ENCODE measurements at regions not wholly inside any gene's neighbourhood (a gene's known extent, or its start where the extent isn't known, plus 50 kb on each side); places are given as distances from the start of the nearest gene placed in this dataset.

GRCh38 chr16:58828901-58829545 is 94.9 kb upstream of the GOT2 start:
- TF ChIP-seq, protein P1, sequence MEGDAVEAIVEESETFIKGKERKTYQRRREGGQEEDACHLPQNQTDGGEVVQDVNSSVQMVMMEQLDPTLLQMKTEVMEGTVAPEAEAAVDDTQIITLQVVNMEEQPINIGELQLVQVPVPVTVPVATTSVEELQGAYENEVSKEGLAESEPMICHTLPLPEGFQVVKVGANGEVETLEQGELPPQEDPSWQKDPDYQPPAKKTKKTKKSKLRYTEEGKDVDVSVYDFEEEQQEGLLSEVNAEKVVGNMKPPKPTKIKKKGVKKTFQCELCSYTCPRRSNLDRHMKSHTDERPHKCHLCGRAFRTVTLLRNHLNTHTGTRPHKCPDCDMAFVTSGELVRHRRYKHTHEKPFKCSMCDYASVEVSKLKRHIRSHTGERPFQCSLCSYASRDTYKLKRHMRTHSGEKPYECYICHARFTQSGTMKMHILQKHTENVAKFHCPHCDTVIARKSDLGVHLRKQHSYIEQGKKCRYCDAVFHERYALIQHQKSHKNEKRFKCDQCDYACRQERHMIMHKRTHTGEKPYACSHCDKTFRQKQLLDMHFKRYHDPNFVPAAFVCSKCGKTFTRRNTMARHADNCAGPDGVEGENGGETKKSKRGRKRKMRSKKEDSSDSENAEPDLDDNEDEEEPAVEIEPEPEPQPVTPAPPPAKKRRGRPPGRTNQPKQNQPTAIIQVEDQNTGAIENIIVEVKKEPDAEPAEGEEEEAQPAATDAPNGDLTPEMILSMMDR (IDR thresholded peaks at IDR 0.05; ENCODE audit: low read length), result no peak
- TF ChIP-seq EZH2phosphoT487 (IDR thresholded peaks at IDR 0.05; ENCODE audit: low read length), result no peak
- TF ChIP-seq EZH2 (optimal IDR thresholded peaks at IDR 0.05; ENCODE audit: low read depth, low read length), result no peak
- Histone ChIP-seq H3K27me3 (replicated peaks; ENCODE audit: insufficient read depth, low read length) (no peaks in the 10 kb centered on the region), H3K9ac (ENCODE audit: low read length) (no peak overlapping the region), H3K4me2 (ENCODE audit: low read depth, low read length) (no peak overlapping the region), H3K36me3 (replicated peaks; ENCODE audit: insufficient read depth, low read length) (no peaks in the 10 kb centered on the region), H4K20me1 (ENCODE audit: insufficient read depth, low read length) (no peaks in the 10 kb centered on the region), H3K9me3 (replicated peaks; ENCODE audit: insufficient read depth, low read length) (no peaks in the 10 kb centered on the region), H3F3A (ENCODE audit: insufficient read depth, low read length) (no peaks in the 10 kb centered on the region), H2AFZ (ENCODE audit: low read length) (no peak overlapping the region), H3K79me2 (ENCODE audit: low read length) (no peaks in the 10 kb centered on the region), H3K9me2 (replicated peaks; ENCODE audit: insufficient read depth, low read length) (no peaks in the 10 kb centered on the region), H3K4me1 (ENCODE audit: low read length) (no peaks in the 10 kb centered on the region), H3K4me3 (ENCODE audit: low read length) (no peak overlapping the region), H3K27ac (ENCODE audit: low read length) (no peak overlapping the region)
- no peak for DNase-seq

GRCh38 chr16:58824201-58824600 is 90.1 kb upstream of the GOT2 start:
- Histone ChIP-seq H3K9me3 (replicated peaks; ENCODE audit: insufficient read depth, low read length) (no peaks in the 10 kb centered on the region), H4K20me1 (ENCODE audit: insufficient read depth, low read length) (no peaks in the 10 kb centered on the region), H3K9me2 (replicated peaks; ENCODE audit: insufficient read depth, low read length) (no peaks in the 10 kb centered on the region), H3K4me3 (ENCODE audit: low read length) (no peak overlapping the region), H3K79me2 (ENCODE audit: low read length) (no peaks in the 10 kb centered on the region), H3K36me3 (replicated peaks; ENCODE audit: insufficient read depth, low read length) (no peaks in the 10 kb centered on the region), H3K4me2 (ENCODE audit: low read depth, low read length) (no peak overlapping the region), H3K4me1 (ENCODE audit: low read length) (no peaks in the 10 kb centered on the region), H3F3A (ENCODE audit: insufficient read depth, low read length) (no peaks in the 10 kb centered on the region), H3K27ac (ENCODE audit: low read length) (no peak overlapping the region), H2AFZ (ENCODE audit: low read length) (no peak overlapping the region), H3K27me3 (replicated peaks; ENCODE audit: insufficient read depth, low read length) (no peaks in the 10 kb centered on the region), H3K9ac (ENCODE audit: low read length) (no peak overlapping the region)
- TF ChIP-seq EZH2phosphoT487 (IDR thresholded peaks at IDR 0.05; ENCODE audit: low read length), result no peak
- TF ChIP-seq EZH2 (optimal IDR thresholded peaks at IDR 0.05; ENCODE audit: low read depth, low read length), result no peak
- TF ChIP-seq, protein P1 (IDR thresholded peaks at IDR 0.05; ENCODE audit: low read length), result no peak
- DNase-seq, result no peak

DNA sequence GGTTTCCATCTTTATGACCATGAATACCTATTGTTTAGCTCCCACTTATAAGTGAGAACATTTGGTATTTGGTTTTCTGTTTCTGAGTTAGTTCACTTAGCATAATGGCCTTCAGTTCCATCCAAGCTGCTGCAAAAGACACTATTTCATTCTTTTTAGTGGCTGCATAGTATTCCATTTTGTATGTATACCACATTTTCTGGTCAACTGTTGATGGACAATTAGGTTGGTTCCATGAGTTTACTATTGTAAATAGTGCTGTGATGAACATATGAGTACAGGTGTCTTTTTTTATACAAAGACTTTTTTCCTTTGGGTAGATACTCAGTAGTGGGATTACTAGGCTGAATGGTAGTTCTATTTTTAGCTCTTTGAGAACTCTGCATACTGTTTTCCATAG is 87.8 kb upstream of the GOT2 start:
- H3K4me3 ChIP-seq (ENCODE audit: low read length), result no peak overlapping the region
- H2AFZ ChIP-seq (ENCODE audit: low read length), result no peak overlapping the region
- no peak for DNase-seq
- H3K27me3 ChIP-seq (replicated peaks; ENCODE audit: insufficient read depth, low read length), result no peaks in the 10 kb centered on the region
- H3K4me1 ChIP-seq (ENCODE audit: low read length), result no peaks in the 10 kb centered on the region
- H3K79me2 ChIP-seq (ENCODE audit: low read length), result no peaks in the 10 kb centered on the region
- H3F3A ChIP-seq (ENCODE audit: insufficient read depth, low read length), result no peaks in the 10 kb centered on the region
- no peaks in the 10 kb centered on the region for H3K9me2 ChIP-seq (replicated peaks; ENCODE audit: insufficient read depth, low read length)
- TF ChIP-seq, protein P1 (IDR thresholded peaks at IDR 0.05; ENCODE audit: low read length), result no peak
- no peak for TF ChIP-seq EZH2 (optimal IDR thresholded peaks at IDR 0.05; ENCODE audit: low read depth, low read length)
- TF ChIP-seq EZH2phosphoT487 (IDR thresholded peaks at IDR 0.05; ENCODE audit: low read length), result no peak
- no peak overlapping the region for H3K9ac ChIP-seq (ENCODE audit: low read length)
- H4K20me1 ChIP-seq (ENCODE audit: insufficient read depth, low read length), result no peaks in the 10 kb centered on the region
- no peaks in the 10 kb centered on the region for H3K9me3 ChIP-seq (replicated peaks; ENCODE audit: insufficient read depth, low read length)
- no peak overlapping the region for H3K4me2 ChIP-seq (ENCODE audit: low read depth, low read length)
- H3K36me3 ChIP-seq (replicated peaks; ENCODE audit: insufficient read depth, low read length), result no peaks in the 10 kb centered on the region
- no peak overlapping the region for H3K27ac ChIP-seq (ENCODE audit: low read length)
